Muscle layer of duodenum (tissue), 2 donors: ENCODE measurements at regions not wholly inside any gene's neighbourhood (a gene's known extent, or its start where the extent isn't known, plus 50 kb on each side); places are given as distances from the start of the nearest gene placed in this dataset.

Experiments used
- H3K27ac ChIP-seq: one replicate; pipeline ENCODE4 v1.7.0; 2013; ENCODE audit warnings: mild to moderate bottlenecking, low read length
- H3K27me3 ChIP-seq: one replicate; pipeline ENCODE4 v1.7.0; 2013; ENCODE audit warnings: low read depth, mild to moderate bottlenecking, control low read depth, low read length
- H3K36me3 ChIP-seq, 2 donors: one replicate each; pipeline ENCODE4 v1.7.0; 2013; ENCODE audit warnings: low read length in 2 of 2, control low read depth in 1 of 2, mild to moderate bottlenecking in 1 of 2; ENCODE audit not compliant: insufficient read depth in 2 of 2, control insufficient read depth in 1 of 2
- H3K4me1 ChIP-seq, 2 donors: one replicate each; pipeline ENCODE4 v1.7.0; 2013; ENCODE audit warnings: low read length in 2 of 2, mild to moderate bottlenecking in 2 of 2, control low read depth in 1 of 2, moderate library complexity in 1 of 2; ENCODE audit not compliant: insufficient read depth in 2 of 2, control insufficient read depth in 1 of 2
- H3K4me3 ChIP-seq, 2 donors: one replicate each; pipeline ENCODE4 v1.7.0; 2013; ENCODE audit warnings: low read length in 2 of 2, low read depth in 1 of 2, mild to moderate bottlenecking in 1 of 2
- H3K9me3 ChIP-seq, 2 donors: one replicate each; pipeline ENCODE4 v1.7.0; 2013; ENCODE audit warnings: low read length in 2 of 2, control low read depth in 1 of 2, mild to moderate bottlenecking in 1 of 2; ENCODE audit not compliant: control insufficient read depth in 1 of 2
- donor health status: healthy.

DNA sequence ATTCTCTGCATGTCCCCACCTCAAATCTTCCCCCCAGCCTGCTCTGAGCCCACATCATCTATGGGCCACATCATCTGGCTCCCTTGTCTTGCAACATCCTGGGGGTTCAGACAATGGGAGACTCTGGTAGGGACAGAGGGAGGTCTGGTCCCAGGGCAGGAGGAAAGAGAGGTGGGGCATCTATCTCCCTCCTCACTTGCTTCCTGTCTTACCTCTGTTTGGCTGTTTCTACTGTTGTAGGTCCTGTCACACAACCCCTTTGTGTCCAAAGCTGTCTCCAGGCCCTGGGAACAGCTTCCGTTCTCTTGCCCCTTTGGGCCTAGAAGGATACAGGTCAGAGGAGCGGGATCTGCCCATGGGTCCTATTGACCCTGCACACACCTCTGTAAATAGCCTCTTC is 227.2 kb downstream of the NSG2 start:
- H3K36me3 ChIP-seq, result no peaks in the 10 kb centered on the region
- H3K27ac ChIP-seq, result no peak overlapping the region
- H3K9me3 ChIP-seq, result peaks cover 0 to 13% of the 10 kb centered on the region in 2 donors
- no peaks in the 10 kb centered on the region for H3K4me1 ChIP-seq
- no peaks in the 10 kb centered on the region for H3K27me3 ChIP-seq
- no peak overlapping the region for H3K4me3 ChIP-seq

- Histone ChIP-seq H3K9me3 (peaks cover 0 to 13% of the 10 kb centered on the region in 2 donors), H3K4me3 (no peak overlapping the region), H3K27ac (no peak overlapping the region), H3K36me3 (no peaks in the 10 kb centered on the region), H3K4me1 (no peaks in the 10 kb centered on the region), H3K27me3 (no peaks in the 10 kb centered on the region)
These were observed 227.8 kb downstream of the NSG2 start for GRCh38 chr5:174273325-174273724.

GRCh38 chr5:174275959-174276358 is 230.5 kb downstream of the NSG2 start:
- no peak overlapping the region for H3K4me3 ChIP-seq
- H3K4me1 ChIP-seq, result no peaks in the 10 kb centered on the region
- H3K36me3 ChIP-seq, result no peaks in the 10 kb centered on the region
- H3K27me3 ChIP-seq, result no peaks in the 10 kb centered on the region
- H3K27ac ChIP-seq, result no peak overlapping the region
- no peaks in the 10 kb centered on the region for H3K9me3 ChIP-seq

DNA sequence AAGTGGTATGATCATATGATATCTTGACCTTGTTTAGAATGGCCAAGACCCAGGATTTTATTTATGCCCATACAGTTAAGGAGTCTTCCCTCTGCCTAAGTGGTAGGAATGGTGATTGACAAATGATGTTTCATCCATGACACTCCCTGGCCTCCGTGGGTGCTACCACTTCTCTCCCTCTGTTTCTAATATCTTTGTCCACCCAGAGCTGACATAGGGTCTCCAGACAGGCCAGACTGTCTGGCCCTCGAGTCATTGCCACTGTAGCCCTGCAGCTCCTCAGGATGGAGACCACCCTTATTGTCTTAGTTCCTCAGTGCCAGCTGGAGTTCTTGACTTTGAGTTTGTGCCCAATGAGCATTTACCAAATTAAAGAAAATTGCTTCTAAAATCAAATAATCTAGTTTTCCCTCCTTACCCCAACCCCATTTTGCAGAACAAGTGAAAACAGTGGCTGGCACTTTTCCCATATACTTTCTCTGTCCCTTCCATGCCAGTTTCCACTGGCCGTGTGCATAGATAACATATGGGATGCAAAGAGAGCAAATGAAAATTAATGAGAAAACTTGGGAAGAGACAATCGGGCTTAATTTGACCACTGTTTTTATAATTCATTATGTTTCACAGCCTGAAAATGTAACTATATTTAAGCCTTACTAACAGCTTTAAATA is 235.7 kb downstream of the NSG2 start:
- no peaks in the 10 kb centered on the region for H3K36me3 ChIP-seq
- H3K27me3 ChIP-seq, result no peaks in the 10 kb centered on the region
- no peaks in the 10 kb centered on the region for H3K9me3 ChIP-seq
- no peaks in the 10 kb centered on the region for H3K4me1 ChIP-seq
- no peak overlapping the region for H3K4me3 ChIP-seq
- no peak overlapping the region for H3K27ac ChIP-seq

DNA sequence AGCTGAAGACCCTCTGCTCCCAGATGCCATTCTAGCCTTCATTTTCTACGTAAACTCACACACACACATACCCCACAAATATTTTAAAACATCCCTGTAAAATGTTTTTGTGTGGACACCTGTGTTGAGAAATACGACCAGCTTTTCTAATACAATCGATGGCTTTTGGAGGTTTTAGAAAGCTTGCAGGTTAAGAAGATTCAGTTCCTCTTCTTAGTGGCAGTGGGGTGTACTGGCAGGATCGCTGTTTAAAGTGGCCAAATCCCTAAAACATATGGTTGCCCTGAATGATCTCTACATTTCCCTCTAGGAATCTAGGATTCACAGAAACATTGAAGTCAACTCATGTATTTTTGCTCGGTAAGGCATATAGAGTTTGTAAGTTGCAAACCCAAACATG is 236.3 kb downstream of the NSG2 start:
- no peak overlapping the region for H3K4me3 ChIP-seq
- no peak overlapping the region for H3K27ac ChIP-seq
- H3K9me3 ChIP-seq, result no peaks in the 10 kb centered on the region
- H3K36me3 ChIP-seq, result no peaks in the 10 kb centered on the region
- H3K4me1 ChIP-seq, result no peaks in the 10 kb centered on the region
- no peaks in the 10 kb centered on the region for H3K27me3 ChIP-seq

- Histone ChIP-seq H3K9me3 (no peaks in the 10 kb centered on the region), H3K36me3 (no peaks in the 10 kb centered on the region), H3K27me3 (no peaks in the 10 kb centered on the region), H3K4me1 (no peaks in the 10 kb centered on the region), H3K4me3 (no peak overlapping the region), H3K27ac (no peak overlapping the region)
These were observed 236.9 kb downstream of the NSG2 start for GRCh38 chr5:174282391-174282790.

DNA sequence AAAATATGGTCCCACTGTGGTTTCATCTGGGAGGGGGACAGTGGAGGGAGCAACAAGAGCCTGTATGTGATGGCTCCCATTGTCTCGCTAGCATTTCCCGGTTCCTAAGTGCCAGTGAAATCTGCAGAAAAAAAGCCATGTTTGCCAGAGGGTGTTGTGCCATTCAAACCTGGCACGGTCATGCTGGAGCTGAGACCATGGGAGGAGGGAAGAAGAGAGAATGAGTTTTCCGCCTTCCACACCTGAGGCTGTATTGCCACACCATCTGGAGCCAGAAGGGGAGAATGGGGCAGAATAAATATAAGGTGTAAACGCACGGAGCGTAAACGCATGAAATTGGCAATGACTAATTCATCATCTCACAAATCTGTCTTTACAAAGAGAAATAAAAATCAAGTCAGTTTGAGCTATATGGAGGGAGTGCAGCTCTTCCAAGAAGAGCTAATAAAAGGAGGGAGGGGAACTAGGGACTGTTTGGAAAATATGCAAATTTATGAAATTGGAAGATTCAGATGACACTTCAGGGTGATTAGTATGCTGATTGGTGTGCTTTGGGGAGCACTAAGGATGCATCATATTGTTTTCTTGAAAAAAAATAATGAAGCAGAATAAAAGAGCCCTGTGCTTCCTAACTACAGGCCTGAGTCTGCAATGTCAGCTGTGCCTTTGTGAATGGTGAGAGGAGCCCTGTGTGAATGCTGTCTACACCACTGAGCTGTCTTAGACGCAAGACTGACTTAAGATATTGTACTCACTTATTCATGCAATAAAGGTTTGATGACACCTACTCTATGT is 237.9 kb downstream of the NSG2 start:
- Histone ChIP-seq H3K4me3 (no peak overlapping the region), H3K36me3 (no peaks in the 10 kb centered on the region), H3K9me3 (no peaks in the 10 kb centered on the region), H3K4me1 (no peaks in the 10 kb centered on the region), H3K27me3 (no peaks in the 10 kb centered on the region), H3K27ac (no peak overlapping the region)

DNA sequence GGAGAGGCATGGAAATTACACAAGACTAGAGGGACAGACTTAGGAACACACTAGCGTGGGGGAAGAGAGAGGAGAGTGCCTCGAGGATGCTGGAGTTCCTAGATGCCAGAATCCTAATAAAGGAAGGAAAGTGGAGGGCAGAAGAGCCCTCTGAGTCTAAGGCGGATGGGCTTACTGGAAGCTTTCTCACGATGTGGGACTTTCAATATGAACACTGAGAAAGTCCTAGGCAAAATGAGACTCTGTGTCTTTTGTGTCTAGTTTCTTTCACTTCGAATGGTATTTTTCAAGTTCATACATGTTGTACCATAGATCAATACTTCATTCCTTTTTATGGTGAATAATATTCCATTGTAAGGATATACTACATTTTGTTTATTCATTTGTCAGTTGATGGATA is 239.4 kb downstream of the NSG2 start:
- Histone ChIP-seq H3K4me3 (no peak overlapping the region), H3K4me1 (no peaks in the 10 kb centered on the region), H3K36me3 (no peaks in the 10 kb centered on the region)

GRCh38 chr5:174287761-174288160 is 242.3 kb downstream of the NSG2 start:
- Histone ChIP-seq H3K9me3 (peaks cover 0 to 8% of the 10 kb centered on the region in 2 donors), H3K36me3 (no peaks in the 10 kb centered on the region)

More for the DNA sequence above, 239.4 kb downstream of the NSG2 start:
- Histone ChIP-seq H3K27me3 (no peaks in the 10 kb centered on the region), H3K27ac (no peak overlapping the region), H3K9me3 (peaks cover 0 to under 1% of the 10 kb centered on the region in 2 donors)

DNA sequence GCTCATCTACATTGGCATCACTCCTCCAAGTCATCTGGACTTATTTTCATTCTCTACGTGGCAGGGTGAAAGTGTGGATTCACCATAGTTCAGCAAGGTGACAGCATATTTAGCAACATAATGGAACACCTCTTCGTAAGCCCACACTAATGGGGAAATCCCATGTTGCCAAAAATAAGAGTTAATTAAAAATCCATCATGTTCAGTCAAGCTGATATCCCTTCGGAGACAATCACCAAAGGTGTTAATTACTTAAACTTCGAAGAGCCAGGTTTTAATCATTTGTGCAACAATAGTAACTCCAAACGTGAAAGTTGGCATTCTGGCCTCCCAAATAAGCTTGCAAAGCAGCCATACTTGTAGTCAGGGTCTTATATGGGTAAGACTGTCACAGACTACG is 242.9 kb downstream of the NSG2 start:
- H3K4me1 ChIP-seq, result no peaks in the 10 kb centered on the region
- H3K27ac ChIP-seq, result no peak overlapping the region
- peaks cover 0 to 8% of the 10 kb centered on the region in 2 donors for H3K9me3 ChIP-seq
- no peaks in the 10 kb centered on the region for H3K27me3 ChIP-seq
- no peaks in the 10 kb centered on the region for H3K36me3 ChIP-seq
- H3K4me3 ChIP-seq, result no peak overlapping the region

More at GRCh38 chr5:174287761-174288160, 242.3 kb downstream of the NSG2 start:
- Histone ChIP-seq H3K4me1 (no peaks in the 10 kb centered on the region), H3K4me3 (no peak overlapping the region), H3K27ac (no peak overlapping the region), H3K27me3 (no peaks in the 10 kb centered on the region)

DNA sequence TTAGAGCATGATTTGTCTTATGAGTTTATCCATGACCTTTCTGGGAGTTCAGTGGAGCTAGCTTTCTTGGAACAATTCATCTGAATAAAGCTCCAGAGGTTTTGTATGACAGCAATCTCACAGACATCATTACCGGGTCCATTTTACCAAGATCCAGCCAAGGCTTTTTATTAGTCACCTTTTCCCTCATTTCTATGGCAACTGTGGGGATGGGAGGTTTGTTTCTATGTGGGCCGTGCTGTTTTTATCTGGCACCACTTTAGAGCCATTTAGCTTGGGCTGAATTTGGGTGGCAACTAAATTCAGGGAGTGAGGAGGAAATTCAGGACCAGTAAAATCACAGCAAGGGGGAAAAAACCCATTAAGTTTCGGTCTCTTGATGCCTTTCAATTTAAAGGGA is 245.7 kb downstream of the NSG2 start:
- no peaks in the 10 kb centered on the region for H3K4me1 ChIP-seq
- H3K36me3 ChIP-seq, result no peaks in the 10 kb centered on the region
- H3K27me3 ChIP-seq, result no peaks in the 10 kb centered on the region
- H3K4me3 ChIP-seq, result no peak overlapping the region
- no peak overlapping the region for H3K27ac ChIP-seq
- H3K9me3 ChIP-seq, result peaks cover 0 to 8% of the 10 kb centered on the region in 2 donors
